Calu3 (cell line): ENCODE measurements at regions not wholly inside any gene's neighbourhood (a gene's known extent, or its start where the extent isn't known, plus 50 kb on each side); places are given as distances from the start of the nearest gene placed in this dataset.
"Not testable (repeated sequence)": the region's sequence is repeated elsewhere in the genome, so short reads cannot be mapped to it uniquely, and the experiment has no call there.

ENCODE experiments used
- BruUV-seq: library from RNA; stranded (reverse); fragments of 400-500 nt; replicated peaks from 2 replicates; lab custom pipeline; 2021; lab: Mats Ljungman, UMichigan
- CTCF ChIA-PET: fragments of 300-600 bp; sonication (Branson Sonifier 250); formaldehyde crosslinking; loops from one replicate; lab custom pipeline; 2022; ENCODE audit warnings: antibody characterized with exemption; lab: Charles Lee
- DNase-seq: peaks from one replicate; pipeline ENCODE4 v3.0.0; 2022
- H3K27ac Mint-ChIP-seq: one replicate; pipeline ENCODE4 v1.8.0; 2022; ENCODE audit warnings: mixed read lengths; ENCODE audit not compliant: unreplicated experiment
- H3K27me3 Mint-ChIP-seq: one replicate; pipeline ENCODE4 v1.8.0; 2022; ENCODE audit warnings: mixed read lengths; ENCODE audit not compliant: unreplicated experiment
- H3K36me3 Mint-ChIP-seq: one replicate; pipeline ENCODE4 v1.8.0; 2022; ENCODE audit warnings: mild to moderate bottlenecking, moderate library complexity, mixed read lengths; ENCODE audit not compliant: insufficient read depth, unreplicated experiment
- H3K4me1 Mint-ChIP-seq: one replicate; pipeline ENCODE4 v1.8.0; 2022; ENCODE audit warnings: mild to moderate bottlenecking, low read depth, mixed read lengths; ENCODE audit not compliant: unreplicated experiment
- H3K4me3 Mint-ChIP-seq: one replicate; pipeline ENCODE4 v1.8.0; 2022; ENCODE audit warnings: mild to moderate bottlenecking, low read depth, moderate library complexity, mixed read lengths; ENCODE audit not compliant: unreplicated experiment
- H3K9me3 Mint-ChIP-seq: one replicate; pipeline ENCODE4 v1.8.0; 2022; ENCODE audit warnings: low read depth, mixed read lengths; ENCODE audit not compliant: unreplicated experiment
- CTCF ChIP-seq: fragments of 200-600 bp; IDR thresholded peaks from one replicate; pipeline ENCODE4 v1.8.0; 2022; ENCODE audit warnings: antibody characterized with exemption; ENCODE audit not compliant: unreplicated experiment
- intact Hi-C: fragments of 100-400 bp; cut with micrococcal nuclease; formaldehyde crosslinking; loops from one replicate; pipeline ENCODE4 v1.10.0; 2022; ENCODE audit not compliant: unreplicated experiment

DNA sequence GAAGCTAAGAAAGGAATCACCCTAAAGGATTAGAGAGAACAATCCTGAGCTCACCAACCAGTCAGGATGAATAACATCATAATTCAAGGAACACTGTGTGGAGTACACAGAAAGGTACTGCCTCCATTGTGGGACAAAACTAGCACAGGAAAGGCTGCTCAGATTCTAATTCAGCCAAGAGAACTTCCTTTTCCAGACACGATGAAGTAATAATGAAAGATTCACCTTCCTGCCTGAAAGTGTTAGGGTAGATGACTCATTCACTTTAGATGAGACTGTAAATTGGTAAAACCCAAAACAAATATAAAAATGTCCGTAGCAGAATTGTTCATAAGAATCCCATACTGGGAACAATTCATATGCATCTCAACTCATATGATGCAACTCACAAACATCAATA lies 167.2 kb downstream of the CDC14C start:
- H3K9me3 Mint-ChIP-seq, result no peaks in the 10 kb centered on the region
- no peaks in the 10 kb centered on the region for H3K4me1 Mint-ChIP-seq
- intact Hi-C loops, result loop anchor here (10.0 kb wide), 1 partner anchor 57 kb away; no protein-coding TSS in a partner anchor
- H3K27ac Mint-ChIP-seq, result no peak overlapping the region
- no peaks in the 10 kb centered on the region for H3K27me3 Mint-ChIP-seq
- no peak for TF ChIP-seq CTCF
- H3K36me3 Mint-ChIP-seq, result no peaks in the 10 kb centered on the region
- no peak for DNase-seq
- no TSS peak for BruUV-seq
- H3K4me3 Mint-ChIP-seq, result no peak overlapping the region
- CTCF ChIA-PET, result no interaction called here

GRCh38 chr7:49093218-49093617 lies 168.9 kb downstream of the CDC14C start:
- BruUV-seq, result no TSS peak
- Mint-ChIP-seq H3K4me1 (no peaks in the 10 kb centered on the region), H3K27ac (no peak overlapping the region), H3K9me3 (no peaks in the 10 kb centered on the region), H3K4me3 (no peak overlapping the region), H3K36me3 (no peaks in the 10 kb centered on the region), H3K27me3 (no peaks in the 10 kb centered on the region)
- intact Hi-C loops, result loop anchor here (10.0 kb wide), 1 partner anchor 58 kb away; no protein-coding TSS in a partner anchor
- no peak for DNase-seq
- no peak for TF ChIP-seq CTCF
- CTCF ChIA-PET, result no interaction called here

GRCh38 chr7:49094866-49095265 lies 170.5 kb downstream of the CDC14C start:
- H3K9me3 Mint-ChIP-seq, result peaks cover 2% of the 10 kb centered on the region
- no peak for TF ChIP-seq CTCF
- H3K27ac Mint-ChIP-seq, result no peak overlapping the region
- no peaks in the 10 kb centered on the region for H3K27me3 Mint-ChIP-seq
- intact Hi-C loops, result loop anchor here (10.0 kb wide), 1 partner anchor 60 kb away; no protein-coding TSS in a partner anchor
- DNase-seq, result no peak
- BruUV-seq, result no TSS peak
- H3K4me1 Mint-ChIP-seq, result no peaks in the 10 kb centered on the region
- CTCF ChIA-PET, result no interaction called here
- H3K4me3 Mint-ChIP-seq, result no peak overlapping the region
- no peaks in the 10 kb centered on the region for H3K36me3 Mint-ChIP-seq

DNA sequence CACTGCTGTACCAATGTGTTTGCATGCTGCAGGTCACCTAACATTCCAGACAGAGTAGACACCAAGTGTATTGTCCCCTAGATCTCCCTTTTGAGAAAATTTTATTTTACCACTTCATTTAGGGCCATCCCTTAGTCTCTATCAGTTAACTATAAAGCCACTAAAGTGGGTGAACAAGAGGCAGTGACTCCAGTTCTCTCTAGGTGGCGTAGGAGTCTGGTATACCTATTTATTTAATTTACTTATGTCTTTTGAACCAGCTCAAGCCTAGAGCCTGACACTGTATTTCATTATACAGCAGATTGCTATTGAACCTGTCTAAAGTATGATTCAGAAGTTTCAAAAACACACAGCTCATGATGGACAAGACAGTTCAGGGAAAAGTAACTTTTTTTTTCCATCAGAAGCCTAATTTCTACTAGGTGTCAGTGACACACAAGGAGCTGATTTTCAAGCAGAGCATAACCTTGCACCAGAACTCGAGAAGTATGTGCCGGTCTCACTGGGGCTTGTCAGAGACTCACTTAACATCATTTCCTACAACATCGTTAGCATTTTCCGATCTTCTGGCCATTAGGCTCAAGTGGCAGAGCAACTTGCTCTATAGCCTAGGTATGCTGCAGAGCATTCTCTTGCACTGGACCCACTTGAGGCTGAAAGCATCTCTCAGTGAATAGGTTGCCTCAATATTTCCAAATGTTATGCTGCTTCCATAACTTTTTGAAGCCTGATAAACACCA lies 175.4 kb downstream of the CDC14C start:
- no peak for DNase-seq
- Mint-ChIP-seq H3K27me3 (no peaks in the 10 kb centered on the region), H3K4me1 (no peaks in the 10 kb centered on the region), H3K9me3 (peaks cover 4% of the 10 kb centered on the region), H3K36me3 (no peaks in the 10 kb centered on the region), H3K27ac (no peak overlapping the region), H3K4me3 (no peak overlapping the region)
- TF ChIP-seq CTCF, result no peak
- no TSS peak for BruUV-seq
- intact Hi-C loops, result loop anchor here (10.0 kb wide), 1 partner anchor 65 kb away; no protein-coding TSS in a partner anchor
- CTCF ChIA-PET, result interaction anchor here (0.5 kb wide), 1 partner anchor 169 kb away, joined by 5 read pairs; no protein-coding TSS in a partner anchor

GRCh38 chr7:49100908-49101740 lies 176.8 kb downstream of the CDC14C start:
- CTCF ChIA-PET, H3K36me3 Mint-ChIP-seq, intact Hi-C loops, H3K9me3 Mint-ChIP-seq, H3K27ac Mint-ChIP-seq, H3K4me1 Mint-ChIP-seq, H3K4me3 Mint-ChIP-seq, H3K27me3 Mint-ChIP-seq, BruUV-seq, DNase-seq: not testable (repeated sequence)
